GM19240 (cell line): ENCODE measurements at regions not wholly inside any gene's neighbourhood (a gene's known extent, or its start where the extent isn't known, plus 50 kb on each side); places are given as distances from the start of the nearest gene placed in this dataset.

Experiments
- DNase-seq: peaks from one replicate; pipeline ENCODE4 v3.0.0; 2011; ENCODE audit warnings: low spot score; ENCODE audit not compliant: insufficient read length

- no peak for DNase-seq
Observed at GRCh38 chr22:47233316-47234243, 471.1 kb downstream of the TBC1D22A start.

DNA sequence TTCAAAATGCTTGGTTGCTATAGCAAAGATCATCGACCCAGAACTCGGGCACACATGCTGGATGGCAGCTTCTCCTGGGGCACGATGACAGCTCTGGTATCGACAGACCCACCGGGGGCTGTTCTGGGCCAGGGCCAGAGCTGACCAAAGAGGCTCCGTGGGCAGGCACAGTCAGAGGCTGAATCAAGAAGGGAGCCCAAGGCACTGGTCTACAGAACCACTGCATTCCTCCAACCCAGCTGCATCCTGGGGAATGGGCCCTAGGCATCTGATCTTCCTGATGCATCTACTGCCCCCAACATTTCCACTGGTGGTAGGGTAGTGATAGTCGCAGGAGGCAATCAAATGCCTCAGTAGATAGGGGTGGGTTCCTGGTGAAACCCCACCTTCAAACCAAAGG is 470.3 kb downstream of the TBC1D22A start:
- no peak for DNase-seq

GRCh38 chr22:47232197-47232596 is 469.7 kb downstream of the TBC1D22A start:
- no peak for DNase-seq

DNA sequence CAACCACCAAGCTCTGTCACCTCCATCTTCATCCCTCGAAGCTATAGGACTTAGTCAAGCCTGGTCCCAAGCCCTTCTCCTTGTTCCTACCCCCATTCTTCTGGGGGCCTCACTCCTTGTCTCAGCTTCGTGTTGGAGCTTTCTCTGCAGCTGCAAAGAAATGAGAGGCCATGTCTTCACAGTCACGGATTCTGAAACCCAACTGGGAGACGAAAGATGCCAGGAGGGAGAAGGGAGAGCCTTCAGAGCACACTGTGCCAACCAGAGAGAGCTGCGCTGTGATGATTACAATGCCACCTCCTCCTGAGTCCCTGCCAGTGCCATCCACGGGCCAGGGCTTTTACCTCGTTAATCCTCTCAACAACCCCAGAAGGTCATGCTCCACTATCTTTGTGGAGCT is 469.3 kb downstream of the TBC1D22A start:
- DNase-seq: no peak

DNA sequence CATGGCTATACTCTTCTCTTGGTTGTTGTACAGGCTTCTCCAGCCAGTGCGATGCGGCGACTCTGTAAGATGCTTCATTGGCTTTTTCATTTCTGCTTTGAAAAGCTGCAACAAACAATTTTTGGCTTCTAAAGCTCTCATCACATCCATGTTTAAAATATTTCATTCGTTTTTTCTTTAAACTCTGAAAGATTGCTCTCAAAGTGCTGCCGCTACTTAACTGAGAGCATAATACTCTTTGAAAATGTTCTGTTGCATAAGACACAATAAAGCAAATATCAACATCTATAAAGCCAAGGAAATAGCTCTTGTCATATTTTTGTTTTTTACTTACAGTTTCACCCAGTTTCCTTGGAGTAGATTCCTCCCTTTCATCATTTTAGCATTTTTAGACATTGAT is 468.3 kb downstream of the TBC1D22A start:
- no peak for DNase-seq

DNA sequence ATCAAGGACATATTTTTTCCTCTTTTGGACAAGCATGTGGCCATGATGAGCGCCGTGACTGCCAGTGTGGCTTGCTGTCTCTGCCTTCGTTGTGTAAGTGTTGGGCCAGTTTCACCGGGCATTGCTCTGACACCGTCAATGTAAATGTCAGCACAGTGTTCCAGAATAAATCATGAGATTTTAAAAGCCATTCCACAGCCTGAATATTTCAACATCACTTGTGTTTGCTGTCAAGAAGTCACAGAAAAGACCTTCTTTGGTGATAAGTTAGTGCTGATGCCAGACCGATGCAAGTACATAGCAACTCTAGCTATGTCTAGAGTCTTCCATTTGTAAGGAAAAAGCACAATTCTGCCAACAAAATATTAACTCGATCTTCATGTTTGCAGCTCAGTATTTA is 467.8 kb downstream of the TBC1D22A start:
- no peak for DNase-seq

GRCh38 chr22:47228767-47229166 is 466.3 kb downstream of the TBC1D22A start:
- no peak for DNase-seq

DNA sequence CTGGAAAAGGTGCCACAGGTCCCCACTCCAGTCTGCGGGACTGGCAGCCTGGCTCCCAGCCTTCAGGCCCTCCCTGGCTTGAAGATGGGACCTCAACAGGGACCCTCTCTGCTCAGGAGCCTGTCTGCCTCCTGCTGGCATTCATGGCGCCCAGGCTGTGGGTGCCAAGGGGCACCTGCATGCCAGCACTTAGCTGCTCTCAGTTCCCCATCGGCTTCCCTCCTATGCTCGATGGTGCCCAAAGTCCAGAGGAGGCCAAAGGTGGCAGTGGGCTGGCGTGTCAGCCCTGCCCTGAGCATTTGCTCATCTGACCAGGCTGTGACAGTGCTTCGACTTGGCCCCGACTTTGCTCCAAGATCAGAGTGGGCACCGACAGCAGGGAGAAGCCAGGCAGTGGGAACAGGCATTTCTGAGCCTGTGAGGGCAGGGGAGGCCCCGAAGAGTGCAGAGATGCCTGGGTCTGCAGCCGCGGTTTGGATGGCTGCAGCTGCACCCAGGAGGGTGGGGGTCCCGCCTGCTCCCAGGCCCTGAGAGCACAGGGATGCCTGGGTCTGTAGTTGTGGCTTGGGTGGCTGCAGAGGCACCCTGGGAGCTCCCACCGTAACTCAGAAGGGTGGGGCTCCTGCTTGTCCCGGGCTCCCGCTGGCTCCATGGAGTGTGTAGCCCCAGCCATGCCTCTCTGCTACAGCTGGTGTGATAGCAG is 463.6 kb downstream of the TBC1D22A start:
- DNase-seq: no peak

DNA sequence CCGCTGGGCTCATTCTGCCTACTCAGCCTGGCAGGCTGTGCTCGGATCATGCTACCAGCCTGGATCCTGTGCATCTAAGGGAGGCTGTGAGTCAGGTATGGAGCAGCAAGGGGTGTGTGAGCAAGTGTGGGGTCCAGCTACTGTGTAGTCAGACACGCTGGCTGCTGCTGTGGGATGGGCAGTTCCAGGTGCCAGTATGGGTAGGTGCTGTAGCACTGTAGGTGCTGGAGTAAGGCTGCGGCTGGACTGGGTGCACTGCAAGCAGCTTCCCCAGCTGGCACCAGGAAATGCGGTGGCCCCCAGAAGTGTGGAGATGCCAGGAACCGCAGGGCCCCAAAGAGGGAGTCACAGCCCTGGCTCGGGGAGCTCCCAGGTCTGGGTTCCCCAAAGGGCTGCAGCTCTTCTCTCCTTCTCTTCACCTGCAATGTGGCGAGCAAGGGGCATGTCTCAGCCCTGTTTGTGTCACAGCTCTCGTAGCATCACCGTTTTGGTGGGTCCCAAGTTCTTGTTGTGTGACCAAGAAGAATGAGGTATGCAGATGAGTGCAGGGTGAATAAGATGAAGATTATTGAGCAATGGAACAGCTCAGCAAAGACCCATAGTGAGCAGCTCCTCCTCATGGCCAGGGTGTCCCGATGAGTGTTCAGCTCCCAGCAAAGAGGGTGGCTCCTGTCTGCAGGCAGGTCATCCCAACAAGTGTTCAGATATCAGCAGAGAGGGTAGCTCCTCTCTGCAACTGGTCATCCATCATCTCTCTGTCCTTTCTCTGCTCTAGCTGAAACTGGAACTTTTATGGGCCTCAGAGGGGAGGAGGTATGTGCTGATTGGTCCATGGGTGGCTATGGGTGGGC is 462.9 kb downstream of the TBC1D22A start:
- no peak for DNase-seq
